HepG2 (cell line): ENCODE measurements at regions not wholly inside any gene's neighbourhood (a gene's known extent, or its start where the extent isn't known, plus 50 kb on each side); places are given as distances from the start of the nearest gene placed in this dataset.

Experiments used
- AHR ChIP-seq: IDR thresholded peaks from 2 replicates; pipeline ENCODE4 v1.6.1; 2018; ENCODE audit warnings: missing genetic modification reagents, missing compliant biosample characterization
- HNRNPL ChIP-seq: fragments of 200-400 bp; formaldehyde crosslinking; IDR thresholded peaks from 2 replicates; pipeline ENCODE4 v1.6.1; 2017; ENCODE audit warnings: mild to moderate bottlenecking, low read depth, low read length
- MXD4 ChIP-seq: IDR thresholded peaks from 2 replicates; pipeline ENCODE4 v1.6.1; 2016; ENCODE audit warnings: mild to moderate bottlenecking, missing biosample characterization, missing genetic modification reagents
- NCOR1 ChIP-seq: fragments of 200-600 bp; sonication (generic); IDR thresholded peaks from 2 replicates; pipeline ENCODE4 v1.7.0; 2017; ENCODE audit warnings: antibody characterized with exemption, low read length, borderline replicate concordance
- SMC3 ChIP-seq: IDR thresholded peaks from 2 replicates; pipeline ENCODE4 v1.6.1; 2011; ENCODE audit warnings: low read length, improper control_type of control experiment
- ZNF354B ChIP-seq: sonication (generic); formaldehyde crosslinking; IDR thresholded peaks from 2 replicates; pipeline ENCODE4 v1.8.0; 2022; ENCODE audit warnings: mild to moderate bottlenecking, missing genetic modification reagents
- ZNF382 ChIP-seq: sonication (generic); formaldehyde crosslinking; IDR thresholded peaks from 2 replicates; pipeline ENCODE4 v1.5.0; 2020; ENCODE audit warnings: missing genetic modification reagents, mild to moderate bottlenecking, borderline replicate concordance
- ZNF768 ChIP-seq: sonication (generic); formaldehyde crosslinking; IDR thresholded peaks from 2 replicates; pipeline ENCODE4 v1.4.0; 2020; ENCODE audit warnings: missing genetic modification reagents
- TF ChIP-seq, protein P1 (sequence below), 2 experiments: sonication (generic) in 1 of 2; formaldehyde crosslinking in 1 of 2; IDR thresholded peaks; 2 replicates each; pipeline versions ENCODE4 v1.5.1 to v1.6.1; 2011 to 2020; ENCODE audit warnings: borderline replicate concordance in 1 of 2, low read depth in 1 of 2, low read length in 1 of 2, mild to moderate bottlenecking in 1 of 2, missing genetic modification reagents in 1 of 2, moderate library complexity in 1 of 2

DNA sequence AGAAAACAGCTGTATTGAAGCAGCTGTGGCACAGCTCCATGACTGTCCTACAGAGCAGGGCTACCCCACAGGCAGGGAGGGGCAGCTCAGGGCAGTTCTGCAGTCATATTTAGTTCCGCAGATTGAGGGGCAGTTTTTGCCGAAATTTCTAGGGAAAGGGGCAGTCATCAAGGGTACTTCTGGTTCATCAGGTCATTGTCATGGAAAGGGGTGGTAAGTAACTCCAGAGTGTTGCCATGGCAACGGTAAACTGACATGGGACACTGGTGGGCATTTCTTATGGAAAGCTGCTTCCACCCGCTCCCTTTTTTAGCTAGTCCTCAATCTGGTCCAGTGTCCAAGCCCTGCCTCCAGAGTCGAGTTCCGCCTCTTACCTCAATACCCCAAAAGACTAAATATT, 702.8 kb downstream of the LIG4 start:
- TF ChIP-seq ZNF354B (CRISPR knock-in tag): no peak
- no peak for TF ChIP-seq NCOR1
- no peak for TF ChIP-seq MXD4 (CRISPR knock-in tag)
- TF ChIP-seq, protein P1, sequence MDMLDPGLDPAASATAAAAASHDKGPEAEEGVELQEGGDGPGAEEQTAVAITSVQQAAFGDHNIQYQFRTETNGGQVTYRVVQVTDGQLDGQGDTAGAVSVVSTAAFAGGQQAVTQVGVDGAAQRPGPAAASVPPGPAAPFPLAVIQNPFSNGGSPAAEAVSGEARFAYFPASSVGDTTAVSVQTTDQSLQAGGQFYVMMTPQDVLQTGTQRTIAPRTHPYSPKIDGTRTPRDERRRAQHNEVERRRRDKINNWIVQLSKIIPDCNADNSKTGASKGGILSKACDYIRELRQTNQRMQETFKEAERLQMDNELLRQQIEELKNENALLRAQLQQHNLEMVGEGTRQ (IDR thresholded peaks at IDR 0.05; ENCODE audit: low read depth, low read length): no peak
- TF ChIP-seq, protein P1 (CRISPR knock-in tag; IDR thresholded peaks at IDR 0.05; ENCODE audit: borderline replicate concordance): no peak
- TF ChIP-seq SMC3: no peak
- no peak for TF ChIP-seq AHR (CRISPR knock-in tag)
- no peak for TF ChIP-seq ZNF382 (CRISPR knock-in tag)
- no peak for TF ChIP-seq ZNF768 (CRISPR knock-in tag)
- TF ChIP-seq HNRNPL: no peak
